CD14-positive monocyte (primary cell): ENCODE measurements at regions not wholly inside any gene's neighbourhood (a gene's known extent, or its start where the extent isn't known, plus 50 kb on each side); places are given as distances from the start of the nearest gene placed in this dataset.

Source experiments
- DNase-seq, 3 donors: peaks; one replicate each; pipeline ENCODE4 v3.0.0-alpha.2; 2011 to 2022
- H2AFZ ChIP-seq: 2 replicates; pipeline ENCODE4 v1.6.0; 2012; ENCODE audit warnings: mild to moderate bottlenecking, low read depth, low read length, inconsistent platforms; ENCODE audit not compliant: insufficient read depth, poor library complexity, severe bottlenecking
- H3K27ac ChIP-seq, 2 donors: 1 replicate in 1 of 2; 2 replicates in 1 of 2; pipeline ENCODE4 v1.5.1; 2012 to 2013; ENCODE audit warnings: low read length in 2 of 2, control low read depth in 1 of 2, inconsistent platforms in 1 of 2, low read depth in 1 of 2, mild to moderate bottlenecking in 1 of 2
- H3K27me3 ChIP-seq, 2 donors: one replicate each; pipeline versions ENCODE4 v1.6.0 to v1.6.1; 2011 to 2013; ENCODE audit warnings: low read length in 2 of 2; ENCODE audit not compliant: control insufficient read depth in 2 of 2, insufficient read depth in 2 of 2
- H3K36me3 ChIP-seq, 2 donors: replicated peaks in 1 of 2; 1 replicate in 1 of 2; 2 replicates in 1 of 2; pipeline versions ENCODE4 v1.5.1 to v1.6.1; 2012 to 2013; ENCODE audit warnings: low read length in 2 of 2, control low read depth in 1 of 2, inconsistent platforms in 1 of 2, mild to moderate bottlenecking in 1 of 2; ENCODE audit not compliant: insufficient read depth in 2 of 2, control insufficient read depth in 1 of 2
- H3K4me1 ChIP-seq, 2 donors: 1 replicate in 1 of 2; 2 replicates in 1 of 2; pipeline versions ENCODE4 v1.5.1 to v1.6.1; 2012 to 2013; ENCODE audit warnings: low read length in 2 of 2, control low read depth in 1 of 2, inconsistent platforms in 1 of 2, mild to moderate bottlenecking in 1 of 2, moderate library complexity in 1 of 2; ENCODE audit not compliant: insufficient read depth in 2 of 2, control insufficient read depth in 1 of 2
- H3K4me2 ChIP-seq: replicated peaks from 2 replicates; pipeline ENCODE3; 2012; ENCODE audit warnings: low read length, moderate library complexity, mild to moderate bottlenecking; ENCODE audit not compliant: poor library complexity, severe bottlenecking; ENCODE audit errors: extremely low read depth
- H3K4me3 ChIP-seq, 3 experiments: fragments of 200-600 bp in 1 of 3; sonication (generic) in 1 of 3; replicated peaks in 1 of 3; 1 replicate in 2 of 3; 2 replicates in 1 of 3; pipeline ENCODE4 v1.5.1; 2011 to 2013; ENCODE audit warnings: low read length in 3 of 3, mild to moderate bottlenecking in 3 of 3, control low read depth in 2 of 3, low read depth in 2 of 3, inconsistent platforms in 1 of 3, moderate library complexity in 1 of 3
- H3K79me2 ChIP-seq: 2 replicates; pipeline ENCODE4 v1.6.0; 2012; ENCODE audit warnings: mild to moderate bottlenecking, control low read depth, inconsistent platforms, low read length, moderate library complexity; ENCODE audit not compliant: insufficient read depth
- H3K9ac ChIP-seq: 2 replicates; pipeline ENCODE4 v1.6.0; 2017; ENCODE audit warnings: low read length, mild to moderate bottlenecking; ENCODE audit not compliant: insufficient read depth, poor library complexity, severe bottlenecking
- H3K9me3 ChIP-seq, 2 donors: replicated peaks in 1 of 2; 1 replicate in 1 of 2; 2 replicates in 1 of 2; pipeline versions ENCODE4 v1.5.1 to v1.6.1; 2012 to 2013; ENCODE audit warnings: low read length in 2 of 2, control low read depth in 1 of 2; ENCODE audit not compliant: control insufficient read depth in 1 of 2, insufficient read depth in 1 of 2
- H4K20me1 ChIP-seq: 2 replicates; pipeline ENCODE4 v1.6.0; 2012; ENCODE audit warnings: mild to moderate bottlenecking, low read length, control low read depth, moderate library complexity; ENCODE audit not compliant: insufficient read depth
- H3K27ac Mint-ChIP-seq, 7 donors: one replicate each; pipeline ENCODE4 v1.8.0; 2020; ENCODE audit warnings: mild to moderate bottlenecking in 7 of 7, mixed read lengths in 7 of 7, moderate library complexity in 6 of 7, inconsistent platforms in 2 of 7
- H3K27me3 Mint-ChIP-seq, 3 donors: one replicate each; pipeline ENCODE4 v1.8.0; 2021 to 2022; ENCODE audit warnings: low read depth in 3 of 3, mild to moderate bottlenecking in 3 of 3, mixed read lengths in 3 of 3, moderate library complexity in 3 of 3, inconsistent platforms in 1 of 3
- H3K36me3 Mint-ChIP-seq, 2 donors: one replicate each; pipeline ENCODE4 v1.8.0; 2020; ENCODE audit warnings: mixed read lengths in 2 of 2, inconsistent platforms in 1 of 2, mild to moderate bottlenecking in 1 of 2
- H3K4me1 Mint-ChIP-seq: one replicate; pipeline ENCODE4 v1.8.0; 2020; ENCODE audit warnings: mild to moderate bottlenecking, mixed read lengths
- H3K4me3 Mint-ChIP-seq, 2 donors: one replicate each; pipeline ENCODE4 v1.8.0; 2020; ENCODE audit warnings: mild to moderate bottlenecking in 2 of 2, mixed read lengths in 2 of 2, moderate library complexity in 1 of 2
- H3K9me3 Mint-ChIP-seq, 7 donors: one replicate each; pipeline ENCODE4 v1.8.0; 2020 to 2022; ENCODE audit warnings: mixed read lengths in 7 of 7, mild to moderate bottlenecking in 6 of 7, moderate library complexity in 6 of 7, inconsistent platforms in 2 of 7
- CTCF ChIP-seq: fragments of 200-600 bp; IDR thresholded peaks from one replicate; pipeline ENCODE4 v1.8.0; 2022; ENCODE audit warnings: antibody characterized with exemption, mild to moderate bottlenecking
- WGBS: methylation state at CpG from one replicate; pipeline ENCODE4 v1.1.5; 2013; ENCODE audit warnings: missing lambda C conversion rate; ENCODE audit not compliant: insufficient coverage; 5-methylcytosine and 5-hydroxymethylcytosine counted together
- intact Hi-C, 2 donors: fragments of 100-400 bp; cut with micrococcal nuclease; formaldehyde crosslinking; loops; one replicate each; pipeline versions ENCODE4 v1.15.0 to v1.15.1; 2023

GRCh38 chr6:67825201-67825895, 809.7 kb upstream of the ADGRB3 start:
- Mint-ChIP-seq H3K4me3 (no peak overlapping the region), H3K9me3 (peaks cover 3 to 18% (median 7%) of the 10 kb centered on the region in 7 donors), H3K27me3 (peaks cover 0 to 2% (median 0%) of the 10 kb centered on the region in 3 donors), H3K27ac (no peak overlapping the region), H3K36me3 (no peaks in the 10 kb centered on the region), H3K4me1 (no peaks in the 10 kb centered on the region)
- Histone ChIP-seq H3K9me3 (peaks cover 20 to 28% of the 10 kb centered on the region in 2 donors), H3K79me2 (no peaks in the 10 kb centered on the region), H3K4me1 (no peaks in the 10 kb centered on the region), H3K4me2 (no peak overlapping the region), H3K9ac (no peak overlapping the region), H3K4me3 (no peak overlapping the region), H4K20me1 (no peaks in the 10 kb centered on the region), H2AFZ (no peak overlapping the region), H3K27me3 (no peaks in the 10 kb centered on the region), H3K27ac (no peak overlapping the region), H3K36me3 (no peaks in the 10 kb centered on the region)
- TF ChIP-seq CTCF, result no peak
- no peak for DNase-seq
- intact Hi-C loops, result no loop called here
- 93% methylated on average over 33 of the region's 36 CpGs for WGBS

DNA sequence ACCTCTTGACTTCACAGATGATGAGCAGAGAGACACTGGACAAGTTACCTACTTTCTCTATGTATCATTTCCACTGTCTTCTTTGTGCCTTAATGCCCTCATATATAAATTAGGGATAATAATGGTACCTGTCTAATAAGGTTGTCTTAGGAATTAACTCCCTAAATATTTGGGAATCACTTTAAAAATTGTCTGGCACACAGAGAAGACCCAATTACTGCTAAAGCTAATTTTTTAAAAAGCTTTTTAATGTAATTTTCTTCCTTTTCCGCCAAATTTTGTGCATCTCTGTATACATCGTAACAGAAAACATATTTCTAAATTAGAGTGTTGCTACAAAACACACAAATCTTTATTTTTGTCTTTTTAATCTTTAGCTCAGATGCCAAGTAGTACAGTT, 816.8 kb upstream of the ADGRB3 start:
- no peak for DNase-seq
- H3K4me1 Mint-ChIP-seq, result no peaks in the 10 kb centered on the region
- H3K4me2 ChIP-seq, result no peak overlapping the region
- no peak for TF ChIP-seq CTCF
- H4K20me1 ChIP-seq, result no peaks in the 10 kb centered on the region
- intact Hi-C loops, result no loop called here
- no peak overlapping the region for H2AFZ ChIP-seq
- peaks cover 15 to 21% of the 10 kb centered on the region in 2 donors for H3K9me3 ChIP-seq
- H3K79me2 ChIP-seq, result no peaks in the 10 kb centered on the region
- H3K4me3 ChIP-seq, result no peak overlapping the region
- no peak overlapping the region for H3K27ac Mint-ChIP-seq
- H3K9me3 Mint-ChIP-seq, result peaks cover 5 to 22% (median 9%) of the 10 kb centered on the region in 7 donors
- peaks cover 0 to 4% (median 0%) of the 10 kb centered on the region in 3 donors for H3K27me3 Mint-ChIP-seq
- WGBS, result 60% methylated on average over 1 of the region's 2 CpGs
- H3K36me3 ChIP-seq, result no peaks in the 10 kb centered on the region
- H3K36me3 Mint-ChIP-seq, result no peaks in the 10 kb centered on the region
- H3K27me3 ChIP-seq, result no peaks in the 10 kb centered on the region
- no peak overlapping the region for H3K4me3 Mint-ChIP-seq
- no peaks in the 10 kb centered on the region for H3K4me1 ChIP-seq
- H3K27ac ChIP-seq, result no peak overlapping the region
- H3K9ac ChIP-seq, result no peak overlapping the region
